GM10266 (cell line): ENCODE measurements at regions not wholly inside any gene's neighbourhood (a gene's known extent, or its start where the extent isn't known, plus 50 kb on each side); places are given as distances from the start of the nearest gene placed in this dataset.

Experiments used
- DNase-seq: peaks from one replicate; pipeline ENCODE4 v3.0.0; 2012; ENCODE audit errors: extremely low spot score
- TF ChIP-seq, protein P1 (sequence below): IDR thresholded peaks from 2 replicates; pipeline ENCODE4 v1.5.1; 2012; ENCODE audit warnings: mild to moderate bottlenecking, low read depth; ENCODE audit not compliant: control insufficient read depth, insufficient read depth; ENCODE audit errors: missing control alignments

DNA sequence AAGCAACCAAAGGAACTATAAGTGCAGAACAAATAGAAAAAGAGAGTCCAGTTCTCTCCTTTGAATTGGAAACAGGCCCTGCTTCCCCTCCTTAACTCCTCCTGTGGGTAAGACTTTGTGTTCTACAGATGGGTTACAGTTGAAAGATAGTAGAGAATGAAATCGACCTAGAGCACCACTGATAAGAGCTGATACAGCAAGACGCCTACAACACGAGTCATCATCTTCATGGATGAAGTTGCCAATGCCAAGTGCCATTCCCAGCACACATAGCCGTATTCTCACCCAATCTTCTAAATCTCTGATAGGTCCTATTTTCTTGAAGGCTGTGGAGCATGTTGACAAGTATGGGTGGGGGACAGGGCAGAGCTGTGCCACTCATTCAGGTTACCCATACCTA, 99.8 kb upstream of the CAMK1G start:
- TF ChIP-seq, protein P1, sequence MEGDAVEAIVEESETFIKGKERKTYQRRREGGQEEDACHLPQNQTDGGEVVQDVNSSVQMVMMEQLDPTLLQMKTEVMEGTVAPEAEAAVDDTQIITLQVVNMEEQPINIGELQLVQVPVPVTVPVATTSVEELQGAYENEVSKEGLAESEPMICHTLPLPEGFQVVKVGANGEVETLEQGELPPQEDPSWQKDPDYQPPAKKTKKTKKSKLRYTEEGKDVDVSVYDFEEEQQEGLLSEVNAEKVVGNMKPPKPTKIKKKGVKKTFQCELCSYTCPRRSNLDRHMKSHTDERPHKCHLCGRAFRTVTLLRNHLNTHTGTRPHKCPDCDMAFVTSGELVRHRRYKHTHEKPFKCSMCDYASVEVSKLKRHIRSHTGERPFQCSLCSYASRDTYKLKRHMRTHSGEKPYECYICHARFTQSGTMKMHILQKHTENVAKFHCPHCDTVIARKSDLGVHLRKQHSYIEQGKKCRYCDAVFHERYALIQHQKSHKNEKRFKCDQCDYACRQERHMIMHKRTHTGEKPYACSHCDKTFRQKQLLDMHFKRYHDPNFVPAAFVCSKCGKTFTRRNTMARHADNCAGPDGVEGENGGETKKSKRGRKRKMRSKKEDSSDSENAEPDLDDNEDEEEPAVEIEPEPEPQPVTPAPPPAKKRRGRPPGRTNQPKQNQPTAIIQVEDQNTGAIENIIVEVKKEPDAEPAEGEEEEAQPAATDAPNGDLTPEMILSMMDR, result no peak
- no peak for DNase-seq

DNA sequence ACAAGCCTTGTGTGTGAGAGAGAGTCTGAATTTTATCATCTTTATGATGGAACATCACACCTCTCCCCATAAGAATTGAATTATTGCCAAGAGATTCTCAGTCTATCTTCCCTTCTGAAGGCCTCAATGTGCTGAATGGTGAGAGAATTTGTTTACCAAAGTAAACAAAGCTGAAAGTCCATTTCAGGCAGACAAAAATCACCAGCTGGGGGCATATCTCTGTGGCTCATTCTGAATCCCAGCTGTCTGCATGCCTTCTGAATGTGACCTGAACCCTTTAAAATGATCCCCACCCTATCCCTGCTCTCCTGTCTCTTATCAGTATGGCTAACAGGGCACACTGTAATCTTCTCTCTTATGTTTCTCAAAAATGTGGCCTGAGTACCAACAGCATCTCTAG, 99.1 kb upstream of the CAMK1G start:
- TF ChIP-seq, protein P1, result no peak
- no peak for DNase-seq

DNA sequence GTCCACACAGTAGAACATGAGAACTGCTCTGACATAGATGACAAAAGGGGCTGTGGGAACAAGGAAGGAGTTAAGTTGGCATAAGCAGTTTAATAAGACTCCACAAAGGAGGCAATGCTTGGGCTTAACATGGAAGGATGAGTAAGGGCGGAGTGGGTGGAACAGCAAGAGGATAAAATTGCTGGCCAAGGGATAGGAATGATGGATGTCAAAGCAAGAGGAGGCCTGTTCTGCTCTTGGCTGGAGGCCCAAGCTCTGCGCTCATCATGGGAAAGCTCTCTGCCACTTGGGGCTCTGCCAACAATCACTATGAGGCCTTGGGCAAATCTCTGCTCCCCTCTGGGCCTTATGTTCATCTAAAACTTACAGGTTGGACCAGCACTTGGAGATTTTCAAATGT, 98.3 kb upstream of the CAMK1G start:
- DNase-seq, result no peak
- TF ChIP-seq, protein P1, result no peak

DNA sequence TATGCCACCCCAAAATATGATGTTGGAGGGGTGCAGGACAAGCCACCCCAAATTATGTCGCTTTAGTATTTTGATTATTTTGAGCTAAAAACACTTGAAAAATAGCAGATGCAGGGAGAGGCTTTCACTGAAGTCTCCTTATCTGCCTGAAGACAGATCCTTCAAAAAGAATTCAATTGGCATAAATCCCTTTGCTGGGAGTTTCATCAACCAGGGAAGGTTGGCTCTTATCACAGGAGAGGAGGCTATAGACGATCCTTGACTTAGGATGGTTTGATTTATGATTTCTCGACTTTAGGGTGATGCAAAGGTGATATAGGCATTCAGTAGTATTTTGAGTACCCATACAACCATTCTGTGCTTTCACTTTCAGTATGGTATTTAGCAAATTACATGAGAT, 97.8 kb upstream of the CAMK1G start:
- no peak for DNase-seq
- TF ChIP-seq, protein P1, result no peak

DNA sequence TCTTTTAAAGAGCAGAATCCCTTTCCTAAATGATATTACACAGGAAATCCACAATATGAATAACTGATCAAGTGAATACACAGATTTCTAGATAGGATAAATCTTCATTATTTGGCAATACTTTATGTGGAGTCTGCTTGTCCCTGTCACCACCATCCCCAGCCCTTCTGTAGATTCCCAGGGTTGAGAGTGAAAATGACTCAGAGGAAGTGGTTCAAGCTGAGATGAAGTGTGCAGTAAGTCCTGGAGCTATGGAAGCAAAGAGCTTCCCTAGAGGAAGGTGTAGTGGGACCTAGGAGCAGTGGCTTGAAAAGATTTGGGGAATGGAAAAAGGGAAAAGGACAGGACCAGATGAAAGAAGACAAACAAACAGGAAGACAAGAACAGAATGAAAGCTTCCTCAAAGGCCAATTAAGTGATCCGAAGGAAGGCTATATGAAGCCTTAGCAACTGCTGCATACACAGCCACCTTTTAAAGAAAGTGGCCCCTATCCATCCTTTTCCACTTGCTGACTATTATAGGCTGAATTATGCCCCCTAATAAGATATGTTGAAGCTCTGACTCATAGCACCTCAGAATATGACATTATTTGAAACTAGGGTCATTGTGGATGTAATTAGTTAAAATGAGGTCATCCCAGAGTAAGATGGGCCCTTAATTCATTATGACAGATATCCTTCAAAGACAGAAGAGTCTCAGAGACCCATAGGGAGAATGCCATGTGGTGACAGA, 96.5 kb upstream of the CAMK1G start:
- TF ChIP-seq, protein P1, result no peak
- DNase-seq, result no peak

DNA sequence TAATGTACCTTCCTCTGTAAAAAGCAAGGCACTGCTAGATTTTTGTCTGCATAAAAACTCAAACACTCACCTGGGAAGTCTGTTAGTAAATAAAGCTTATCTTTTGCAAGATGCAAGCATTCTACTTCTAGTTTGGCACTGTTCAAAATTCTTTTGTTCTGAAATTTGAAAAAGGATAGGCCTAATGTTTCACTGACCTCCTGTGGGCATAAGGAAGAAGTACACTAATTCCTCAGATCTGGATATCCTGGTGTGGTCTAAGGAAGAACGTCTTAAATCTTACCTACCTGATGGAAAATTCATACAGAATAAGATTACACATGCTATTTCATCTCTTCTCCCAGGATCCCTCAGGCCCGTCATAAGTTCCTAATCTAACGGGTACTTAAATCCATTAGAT, 93.5 kb upstream of the CAMK1G start:
- TF ChIP-seq, protein P1, result no peak
- no peak for DNase-seq

DNA sequence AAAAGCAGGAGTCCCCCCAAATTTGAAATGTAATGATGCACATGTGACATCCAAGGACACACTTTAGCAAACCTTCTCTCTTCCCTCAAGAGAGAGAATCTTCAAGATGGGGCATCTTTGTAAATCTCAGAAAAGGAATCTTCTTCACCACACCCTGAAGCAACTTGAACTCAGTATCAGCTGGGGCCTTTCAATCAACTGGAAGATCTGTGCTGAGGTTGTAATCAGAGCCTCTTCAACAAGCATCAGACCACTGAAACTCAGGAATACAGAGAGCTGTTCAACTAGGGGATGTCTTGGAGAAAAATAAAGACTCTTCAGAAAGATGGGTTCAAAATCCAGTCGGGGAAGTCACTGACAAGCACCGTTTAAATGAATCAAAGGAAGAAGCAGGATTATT, 92.5 kb upstream of the CAMK1G start:
- TF ChIP-seq, protein P1, result no peak
- no peak for DNase-seq
